ENCODE measurements at regions not wholly inside any gene's neighbourhood (a gene's known extent, or its start where the extent isn't known, plus 50 kb on each side); places are given as distances from the start of the nearest gene placed in this dataset.
"Not testable (repeated sequence)": the region's sequence is repeated elsewhere in the genome, so short reads cannot be mapped to it uniquely, and the experiment has no call there.

GRCh38 chr2:444937-445884 is 157.3 kb upstream of the ALKAL2 start:
- DNase-seq, result no peak

DNA sequence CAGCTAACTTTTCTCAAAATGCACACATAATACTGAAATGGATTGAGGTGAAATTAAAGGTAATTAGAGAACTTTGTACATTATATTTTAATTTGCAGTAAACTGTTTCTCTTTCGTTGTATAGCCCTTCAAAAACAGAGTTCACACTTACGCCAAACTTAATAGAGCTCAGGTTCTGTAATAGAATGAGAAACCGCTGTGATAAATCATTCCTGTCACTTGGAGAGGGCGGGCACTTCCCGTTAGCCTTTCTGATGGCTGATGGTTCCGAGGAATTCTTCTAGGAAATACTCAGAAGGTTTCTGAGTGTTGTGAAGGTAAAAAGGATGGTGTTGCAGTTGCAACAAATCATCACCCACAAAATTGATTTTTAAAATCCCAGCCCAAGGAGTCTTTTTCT is 155.8 kb upstream of the ALKAL2 start:
- no peak for DNase-seq

DNA sequence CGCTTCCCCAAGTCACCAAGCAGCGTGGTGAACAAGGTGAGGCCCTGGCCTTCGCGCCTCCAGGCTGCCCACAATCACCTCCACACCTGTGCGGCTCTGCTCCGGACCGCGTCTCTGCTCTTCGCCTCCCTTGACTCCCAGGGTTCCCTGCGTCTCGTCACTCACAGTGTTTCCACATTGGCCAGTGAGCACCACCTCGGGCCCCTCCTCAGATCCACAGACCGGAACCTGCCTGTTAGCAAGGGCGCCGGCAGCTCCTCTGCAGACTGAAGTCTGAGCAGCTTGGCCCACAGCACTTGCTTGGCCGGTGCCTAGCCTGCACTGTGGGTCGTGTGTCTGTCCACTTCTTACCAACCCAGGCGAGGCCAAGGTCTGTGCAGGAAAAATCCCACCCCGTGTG is 155.3 kb upstream of the ALKAL2 start:
- no peak for DNase-seq

GRCh38 chr2:441258-442022 is 153.5 kb upstream of the ALKAL2 start:
- DNase-seq, result peak; percentile 2

- no peak for DNase-seq
Measured at GRCh38 chr2:440403-440740, 152.5 kb upstream of the ALKAL2 start.

GRCh38 chr2:439556-440402 is 151.9 kb upstream of the ALKAL2 start:
- no peak for DNase-seq

- no peak for DNase-seq
Measured at GRCh38 chr2:439077-439476, 151.2 kb upstream of the ALKAL2 start.

GRCh38 chr2:437756-438393 is 150.0 kb upstream of the ALKAL2 start:
- peak; percentile 26 for DNase-seq

DNA sequence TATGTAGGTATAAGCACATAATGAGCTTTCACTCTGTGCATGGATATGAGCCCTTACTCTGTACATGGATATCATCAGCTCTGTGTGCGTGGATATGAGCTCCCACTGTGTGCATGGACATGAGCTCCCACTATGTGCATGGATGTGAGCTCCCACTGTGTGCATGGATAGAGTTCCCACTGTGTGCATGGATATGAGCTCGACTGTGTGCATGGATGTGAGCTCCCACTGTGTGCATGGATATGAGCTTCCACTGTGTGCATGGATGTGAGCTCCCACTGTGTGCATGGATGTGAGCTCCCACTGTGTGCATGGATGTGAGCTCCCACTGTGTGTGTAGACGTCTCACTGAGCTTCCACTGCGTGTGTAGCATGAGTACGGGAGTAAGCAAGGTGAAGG is 149.3 kb upstream of the ALKAL2 start:
- DNase-seq, result no peak

DNA sequence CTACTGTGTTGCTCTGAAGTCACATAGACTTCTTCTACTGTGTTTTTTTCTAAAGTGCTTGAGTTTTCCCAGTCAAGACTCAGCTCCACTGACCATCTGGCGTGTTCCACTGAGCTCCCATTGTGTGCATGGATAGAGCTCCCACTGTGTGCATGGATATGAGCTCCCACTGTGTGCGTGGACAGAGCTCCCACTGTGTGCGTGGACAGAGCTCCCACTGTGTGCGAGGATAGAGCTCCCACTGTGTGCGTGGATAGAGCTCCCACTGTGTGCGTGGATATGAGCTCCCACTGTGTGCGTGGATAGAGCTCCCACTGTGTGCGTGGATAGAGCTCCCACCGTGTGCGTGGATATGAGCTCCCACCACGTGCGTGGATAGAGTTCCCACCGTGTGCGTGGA is 148.3 kb upstream of the ALKAL2 start:
- no peak for DNase-seq

GRCh38 chr2:434625-435024 is 146.7 kb upstream of the ALKAL2 start:
- DNase-seq, result no peak

DNA sequence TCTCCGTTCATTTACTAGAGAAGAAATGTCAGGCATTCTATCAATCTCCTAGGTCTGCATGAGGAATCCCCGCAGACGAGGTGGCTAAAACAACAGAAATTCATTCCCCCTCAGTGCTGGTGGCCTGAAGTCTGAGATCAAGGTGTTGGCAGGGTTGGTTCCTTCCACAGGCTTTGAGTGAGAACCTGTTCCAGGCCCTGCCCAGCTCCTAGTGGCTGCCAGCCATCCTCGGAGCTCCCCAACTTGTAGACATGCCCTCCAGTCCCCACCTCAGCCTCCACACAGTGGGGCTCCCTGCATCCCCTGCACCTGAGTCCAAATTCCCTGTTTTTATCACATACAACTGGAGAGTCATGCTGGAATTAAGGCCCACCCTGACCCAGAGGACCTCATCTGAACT is 145.3 kb upstream of the ALKAL2 start:
- no peak for DNase-seq

GRCh38 chr2:430291-431040 is 142.6 kb upstream of the ALKAL2 start:
- DNase-seq, result no peak

- no peak for DNase-seq
Measured at GRCh38 chr2:429575-430254, 141.8 kb upstream of the ALKAL2 start.

DNA sequence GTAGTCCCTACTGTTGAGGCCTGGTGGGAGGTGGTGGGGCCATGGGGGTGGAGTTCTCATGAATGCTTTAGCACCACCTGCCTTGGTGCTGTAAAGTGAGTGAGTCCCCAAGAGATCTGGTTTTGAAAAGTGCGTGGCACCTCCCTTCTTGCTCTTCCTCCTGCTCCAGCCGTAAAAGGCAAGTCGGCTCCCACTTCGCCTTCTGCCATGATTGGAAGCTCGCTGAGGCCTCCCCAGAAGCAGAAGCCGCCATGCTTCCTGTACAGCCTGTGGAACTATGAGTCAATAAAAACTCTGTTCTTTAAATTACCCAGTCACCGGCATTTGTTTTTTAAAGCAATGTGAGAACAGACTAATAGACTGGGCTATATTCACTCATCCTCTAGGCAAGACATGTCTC is 141.3 kb upstream of the ALKAL2 start:
- no peak for DNase-seq

GRCh38 chr2:428591-428990 is 140.7 kb upstream of the ALKAL2 start:
- no peak for DNase-seq

DNA sequence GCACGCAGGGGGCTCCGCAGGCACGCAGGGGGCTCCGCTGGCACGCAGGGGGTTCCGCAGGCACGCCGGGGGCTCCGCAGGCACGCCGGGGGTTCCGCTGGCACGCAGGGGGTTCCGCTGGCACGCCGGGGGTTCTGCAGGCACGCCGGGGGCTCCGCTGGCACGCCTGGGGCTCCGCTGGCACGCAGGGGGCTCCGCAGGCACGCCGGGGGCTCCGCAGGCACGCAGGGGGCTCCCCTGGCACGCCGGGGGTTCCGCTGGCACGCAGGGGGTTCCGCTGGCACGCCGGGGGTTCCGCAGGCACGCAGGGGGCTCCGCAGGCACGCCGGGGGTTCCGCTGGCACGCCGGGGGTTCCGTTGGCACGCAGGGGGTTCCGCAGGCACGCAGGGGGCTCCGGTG is 138.8 kb upstream of the ALKAL2 start:
- DNase-seq, result not testable (repeated sequence)

DNA sequence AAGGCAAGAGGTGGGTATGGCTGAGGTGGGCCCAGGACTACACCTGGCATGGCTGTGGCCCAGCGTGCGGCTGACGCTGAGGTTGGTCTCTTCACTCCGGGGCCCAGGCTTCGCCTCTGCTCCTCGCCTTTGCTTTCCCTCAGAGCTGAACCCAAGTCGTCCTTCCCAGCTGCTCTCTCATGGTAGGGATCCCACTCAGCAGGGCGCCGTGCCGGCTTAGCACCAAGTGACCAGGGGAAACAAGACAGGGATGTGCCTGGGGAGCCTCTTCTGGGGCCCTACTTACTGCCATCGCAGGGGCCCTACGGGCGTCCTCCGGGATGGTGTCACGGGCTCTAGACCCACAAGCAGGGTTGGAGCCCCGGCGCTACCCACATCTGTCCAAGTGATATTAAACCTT is 138.1 kb upstream of the ALKAL2 start:
- DNase-seq, result no peak

DNA sequence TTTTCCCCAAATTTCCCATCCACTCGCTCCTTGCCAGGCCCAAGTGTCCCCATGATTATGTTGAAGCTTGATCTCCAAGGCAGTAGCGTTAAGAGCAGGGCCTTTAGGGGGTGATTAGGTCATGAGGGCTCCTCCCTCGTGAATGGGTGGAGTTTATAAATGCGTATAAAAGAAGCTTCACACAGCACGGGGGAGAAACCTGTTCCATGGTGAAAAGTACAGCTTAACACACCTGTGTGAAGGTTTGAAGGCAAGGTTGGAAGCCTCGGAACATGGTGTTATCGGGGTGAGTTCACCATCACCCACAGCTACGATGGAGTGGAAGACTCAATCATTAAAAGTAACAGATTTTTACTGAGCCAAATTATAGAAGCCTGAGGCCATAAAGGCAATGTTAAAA is 137.4 kb upstream of the ALKAL2 start:
- DNase-seq, result no peak

GRCh38 chr2:424306-425171 is 136.6 kb upstream of the ALKAL2 start:
- DNase-seq, result no peak

Measured in OCI-M1 (cell line).